HL-60 (cell line): ENCODE measurements at regions not wholly inside any gene's neighbourhood (a gene's known extent, or its start where the extent isn't known, plus 50 kb on each side); places are given as distances from the start of the nearest gene placed in this dataset.

ENCODE experiments used
- DNase-seq, 2 experiments: peaks; one replicate each; pipeline ENCODE4 v3.0.0-alpha.2; 2010 to 2020; ENCODE audit warnings: low read depth in 1 of 2, low spot score in 1 of 2
- H3K27ac ChIP-seq: fragments of 250-450 bp; sonication (Bioruptor Pico); replicated peaks from 2 replicates; pipeline ENCODE4 v1.5.1; 2020; ENCODE audit warnings: mild to moderate bottlenecking, moderate library complexity
- H3K27me3 ChIP-seq: fragments of 250-450 bp; sonication (Bioruptor Pico); 2 replicates; pipeline ENCODE4 v1.5.1; 2021; ENCODE audit warnings: mild to moderate bottlenecking, moderate library complexity; ENCODE audit not compliant: insufficient read depth, poor library complexity, severe bottlenecking
- H3K4me3 ChIP-seq: replicated peaks from 2 replicates; pipeline ENCODE4 v1.5.1; 2011; ENCODE audit warnings: mild to moderate bottlenecking, control low read depth, low read length; ENCODE audit not compliant: insufficient read depth
- CTCF ChIP-seq: IDR thresholded peaks from one replicate; pipeline ENCODE4 v1.5.1; 2011; ENCODE audit warnings: low read length, control low read depth, inconsistent platforms; ENCODE audit not compliant: insufficient read depth
- GABPA ChIP-seq: IDR thresholded peaks from 2 replicates; pipeline ENCODE4 v1.6.1; 2012; ENCODE audit warnings: low read depth
- POLR2AphosphoS5 ChIP-seq: IDR thresholded peaks from 2 replicates; pipeline ENCODE4 v1.6.1; 2012; ENCODE audit warnings: low read depth
- REST ChIP-seq: IDR thresholded peaks from 2 replicates; pipeline ENCODE4 v1.6.1; 2012; ENCODE audit warnings: low read depth; ENCODE audit not compliant: insufficient replicate concordance
- SPI1 ChIP-seq: IDR thresholded peaks from 2 replicates; pipeline ENCODE4 v1.6.1; 2012; ENCODE audit warnings: low read depth, mild to moderate bottlenecking, borderline replicate concordance

GRCh38 chr13:99144306-99144705 is 56.3 kb upstream of the UBAC2 start:
- TF ChIP-seq REST (no peak), SPI1 (peak; percentile 96), POLR2AphosphoS5 (peak; percentile 100)
- H3K27me3 ChIP-seq, result peaks cover 72% of the 10 kb centered on the region
- no peak overlapping the region for H3K27ac ChIP-seq
- DNase-seq, result peak; percentile 47 to 81
- H3K4me3 ChIP-seq, result no peak overlapping the region

- no peak for DNase-seq
- no peak overlapping the region for H3K27ac ChIP-seq
- H3K4me3 ChIP-seq, result no peak overlapping the region
- no peak for TF ChIP-seq POLR2AphosphoS5
- TF ChIP-seq CTCF, result no peak
- TF ChIP-seq GABPA, result no peak
- no peak for TF ChIP-seq REST
- no peak for TF ChIP-seq SPI1
- H3K27me3 ChIP-seq, result peaks cover 81% of the 10 kb centered on the region
Measured at GRCh38 chr13:99145461-99145860, 55.2 kb upstream of the UBAC2 start.

GRCh38 chr13:99150575-99151361 is 49.9 kb upstream of the UBAC2 start:
- H3K27ac ChIP-seq, result no peak overlapping the region
- no peak for DNase-seq

More at GRCh38 chr13:99150575-99151361, 49.9 kb upstream of the UBAC2 start:
- peaks cover 72% of the 10 kb centered on the region for H3K27me3 ChIP-seq
- no peak for TF ChIP-seq REST
- no peak for TF ChIP-seq SPI1
- TF ChIP-seq CTCF, result no peak
- TF ChIP-seq GABPA, result no peak
- TF ChIP-seq POLR2AphosphoS5, result no peak
- H3K4me3 ChIP-seq, result no peak overlapping the region
